NCI-H2107 treated with DMSO at 0.1 percent for 48 hours (cell line): ENCODE measurements at regions not wholly inside any gene's neighbourhood (a gene's known extent, or its start where the extent isn't known, plus 50 kb on each side); places are given as distances from the start of the nearest gene placed in this dataset.
"Not testable (repeated sequence)": the region's sequence is repeated elsewhere in the genome, so short reads cannot be mapped to it uniquely, and the experiment has no call there.

Experiments
- DNase-seq: peaks from one replicate; lab custom pipeline; 2025; ENCODE audit not compliant: unreplicated experiment; lab: John Stamatoyannopoulos, UW

GRCh38 chr15:63434576-63435186, 53.0 kb upstream of the CA12 start:
- DNase-seq: peak; percentile 37

- no peak for DNase-seq
Measured at GRCh38 chr15:63435204-63435820, 53.7 kb upstream of the CA12 start.

GRCh38 chr15:63436341-63436740, 54.7 kb upstream of the CA12 start:
- no peak for DNase-seq

- peak; percentile 65 for DNase-seq
Measured at GRCh38 chr15:63436872-63437375, 55.3 kb upstream of the CA12 start.

- no peak for DNase-seq
Measured at GRCh38 chr15:63439536-63440264, 58.1 kb upstream of the CA12 start.

GRCh38 chr15:63440265-63440648, 58.6 kb upstream of the CA12 start:
- DNase-seq: no peak

- no peak for DNase-seq
Measured at GRCh38 chr15:63440756-63441155, 59.1 kb upstream of the CA12 start.

GRCh38 chr15:63441266-63441665, 59.6 kb upstream of the CA12 start:
- no peak for DNase-seq

GRCh38 chr15:63442080-63442479, 60.4 kb upstream of the CA12 start:
- DNase-seq: no peak

- DNase-seq: no peak
Measured at GRCh38 chr15:63444611-63445010, 59.8 kb upstream of the USP3 start.

GRCh38 chr15:63446255-63446654, 58.1 kb upstream of the USP3 start:
- no peak for DNase-seq

GRCh38 chr15:63447017-63447676, 57.2 kb upstream of the USP3 start:
- DNase-seq: peak; percentile 74

- no peak for DNase-seq
Measured at GRCh38 chr15:63448266-63448665, 56.1 kb upstream of the USP3 start.

GRCh38 chr15:63448872-63449555, 55.4 kb upstream of the USP3 start:
- not testable (repeated sequence) for DNase-seq

- no peak for DNase-seq
Measured at GRCh38 chr15:63449731-63450130, 54.7 kb upstream of the USP3 start.

- DNase-seq: no peak
Measured at GRCh38 chr15:63450884-63451225, 53.5 kb upstream of the USP3 start.

GRCh38 chr15:63451671-63452315, 52.6 kb upstream of the USP3 start:
- DNase-seq: no peak

GRCh38 chr15:63452552-63453136, 51.7 kb upstream of the USP3 start:
- no peak for DNase-seq

GRCh38 chr15:63453186-63453905, 51.0 kb upstream of the USP3 start:
- no peak for DNase-seq
